Hematopoietic multipotent progenitor cell (in vitro differentiated cells): ENCODE measurements at regions not wholly inside any gene's neighbourhood (a gene's known extent, or its start where the extent isn't known, plus 50 kb on each side); places are given as distances from the start of the nearest gene placed in this dataset.
"Not testable (repeated sequence)": the region's sequence is repeated elsewhere in the genome, so short reads cannot be mapped to it uniquely, and the experiment has no call there.

Experiments used
- DNase-seq, 3 donors: peaks; one replicate each; pipeline ENCODE4 v3.0.0-alpha.2; 2011 to 2015; ENCODE audit warnings: low read depth in 2 of 3, low spot score in 2 of 3

DNA sequence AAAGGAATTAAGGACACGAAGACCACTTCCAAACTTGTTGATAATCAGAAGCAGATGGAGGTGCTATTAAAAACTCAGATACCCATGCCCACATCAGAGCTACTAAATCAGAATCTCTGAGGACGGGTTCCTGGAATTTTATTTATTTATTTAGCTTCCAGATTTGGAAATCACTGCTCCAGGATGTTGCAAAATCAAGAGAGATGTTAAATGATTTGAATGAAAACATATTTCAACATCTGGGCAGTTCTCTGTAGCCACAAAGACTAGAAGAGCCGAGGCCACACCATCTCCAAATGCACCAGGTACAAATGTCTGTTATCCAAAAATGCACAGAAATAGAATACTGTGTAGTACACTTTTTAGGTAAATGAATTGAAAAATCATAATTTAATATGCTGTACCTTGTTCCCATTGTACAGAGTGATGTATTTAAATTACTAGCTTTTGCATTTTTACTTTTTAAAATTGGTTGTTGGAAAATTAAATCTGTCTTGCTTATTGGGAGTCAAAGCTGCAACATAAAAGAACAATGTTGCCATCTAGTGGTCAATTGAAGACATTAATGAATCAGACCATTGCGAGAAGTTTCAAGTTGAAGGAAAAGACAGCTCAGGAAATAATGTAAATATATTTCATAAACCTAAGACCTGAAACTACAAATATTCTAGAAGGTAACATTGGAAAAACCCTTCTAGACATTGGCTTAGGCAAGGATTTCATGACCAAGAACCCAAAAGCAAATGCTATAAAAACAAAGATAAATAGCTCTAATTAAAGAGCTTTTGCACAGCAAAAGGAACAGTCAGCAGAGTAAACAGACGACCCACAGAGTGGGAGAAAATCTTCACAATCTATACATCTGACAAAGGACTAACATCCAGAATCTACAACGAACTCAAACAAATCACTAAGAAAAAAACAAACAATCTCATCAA, 151.3 kb upstream of the TTC29 start:
- peak in 2 of 3 donors; percentile 26 to 67 for DNase-seq

DNA sequence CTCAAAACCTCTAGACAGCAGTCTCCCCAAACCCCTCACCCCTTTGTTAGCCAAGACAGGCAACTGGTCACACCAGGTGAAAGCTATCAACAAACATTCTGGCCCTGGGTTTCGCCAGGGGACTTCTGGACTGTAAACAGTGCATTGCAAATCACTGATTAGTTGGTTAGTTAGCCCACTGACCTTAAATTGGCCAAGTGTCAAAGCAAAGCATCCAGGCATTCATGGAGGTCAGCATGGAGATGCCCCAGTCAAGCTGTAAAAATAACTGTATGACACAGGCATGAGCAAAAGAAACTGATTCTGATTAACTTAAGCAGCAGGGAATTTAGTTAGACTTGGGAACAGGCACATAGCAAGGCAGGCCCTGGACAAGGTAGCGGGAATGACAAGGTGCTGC, 156.0 kb upstream of the TTC29 start:
- no peak for DNase-seq

DNA sequence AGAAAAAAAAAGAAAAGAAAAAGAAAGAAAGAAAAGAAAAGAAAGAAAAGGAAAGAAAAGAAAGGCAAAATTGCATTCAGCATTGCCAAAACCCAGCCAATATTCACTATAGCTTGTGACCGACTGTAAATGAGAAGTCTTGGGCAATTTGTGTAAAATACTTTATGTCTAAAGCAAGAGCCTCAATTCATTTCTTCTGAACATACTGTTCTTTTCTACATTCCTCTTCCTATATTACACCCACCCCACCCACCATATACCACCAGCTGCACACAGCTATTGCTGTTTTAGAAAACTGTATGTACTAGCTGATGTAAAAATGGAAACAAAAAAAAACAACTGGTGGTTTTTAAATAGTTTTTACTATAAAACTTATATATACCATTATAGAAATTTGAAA, 156.9 kb upstream of the TTC29 start:
- no peak for DNase-seq

DNA sequence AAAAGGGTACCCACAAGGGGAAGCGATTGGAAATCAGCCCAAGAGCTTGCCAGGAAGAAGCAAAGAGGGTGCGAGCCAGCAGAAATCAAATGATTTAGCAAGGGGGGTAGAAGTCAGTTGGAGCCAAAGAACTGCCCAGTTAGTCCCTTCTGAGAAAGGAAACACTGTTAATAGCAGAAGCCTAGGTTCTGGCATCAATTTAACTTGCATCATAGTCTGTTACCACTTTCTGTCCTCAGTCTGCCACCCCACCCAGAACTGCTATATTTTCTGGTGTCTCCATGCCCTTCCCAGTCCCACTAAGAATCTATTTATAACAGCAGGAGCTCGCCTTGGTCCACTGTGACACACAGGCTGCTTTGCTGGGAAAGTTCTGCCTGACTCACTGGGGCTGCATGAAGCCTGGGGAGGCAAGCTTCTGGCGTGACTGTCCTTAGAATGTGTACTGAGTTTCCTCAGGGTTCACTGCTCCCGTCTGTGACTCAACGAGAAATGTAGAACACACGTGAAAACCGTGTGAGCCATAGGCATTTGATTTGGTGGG, 157.8 kb upstream of the TTC29 start:
- DNase-seq, result no peak

DNA sequence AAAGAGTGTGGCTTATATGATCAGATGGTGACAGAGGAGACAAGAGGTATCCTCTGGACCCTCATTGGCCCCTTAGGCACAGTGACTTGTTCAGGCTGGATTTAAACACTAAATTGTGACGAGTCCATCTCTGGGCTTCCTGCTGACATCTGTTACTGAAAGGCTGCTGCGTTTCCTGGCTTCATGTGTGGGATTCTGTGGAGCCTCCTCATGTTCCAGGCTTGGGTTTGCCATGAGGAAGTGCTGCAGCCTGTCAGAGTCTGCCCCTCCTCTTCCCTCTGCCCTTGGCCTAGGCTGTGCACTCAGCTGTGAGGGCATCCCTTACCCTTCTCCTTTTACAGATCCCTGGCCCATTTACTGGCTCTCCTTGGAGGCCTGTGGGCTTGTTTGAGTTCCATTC, 159.1 kb upstream of the TTC29 start:
- no peak for DNase-seq

GRCh38 chr4:147108409-147108808, 162.7 kb upstream of the TTC29 start:
- no peak for DNase-seq

GRCh38 chr4:147109800-147110199, 164.1 kb upstream of the TTC29 start:
- no peak for DNase-seq

- DNase-seq, result no peak
These were observed 165.1 kb upstream of the TTC29 start for GRCh38 chr4:147110473-147111367.

- not testable (repeated sequence) for DNase-seq
These were observed 166.5 kb upstream of the TTC29 start for GRCh38 chr4:147112196-147112595.

DNA sequence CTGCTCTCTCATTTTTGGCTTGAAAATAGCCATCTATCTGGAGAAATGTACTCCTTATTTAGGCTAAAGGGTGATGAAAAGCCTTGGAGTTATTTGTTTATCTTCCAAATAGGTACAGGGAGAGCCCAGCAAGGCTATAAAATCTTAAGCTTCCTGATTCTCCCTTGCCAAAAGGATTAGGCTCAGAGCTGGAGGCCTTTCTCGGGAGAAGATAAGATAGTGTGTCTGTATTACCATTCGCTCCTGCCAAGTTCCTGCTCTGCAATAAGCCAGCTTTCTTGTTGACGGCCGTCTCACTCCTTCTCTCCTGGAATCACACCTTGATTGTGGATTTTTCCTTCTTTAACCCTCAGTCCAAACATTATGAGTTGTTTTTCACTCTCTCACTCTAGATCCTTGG, 171.8 kb upstream of the TTC29 start:
- no peak for DNase-seq

DNA sequence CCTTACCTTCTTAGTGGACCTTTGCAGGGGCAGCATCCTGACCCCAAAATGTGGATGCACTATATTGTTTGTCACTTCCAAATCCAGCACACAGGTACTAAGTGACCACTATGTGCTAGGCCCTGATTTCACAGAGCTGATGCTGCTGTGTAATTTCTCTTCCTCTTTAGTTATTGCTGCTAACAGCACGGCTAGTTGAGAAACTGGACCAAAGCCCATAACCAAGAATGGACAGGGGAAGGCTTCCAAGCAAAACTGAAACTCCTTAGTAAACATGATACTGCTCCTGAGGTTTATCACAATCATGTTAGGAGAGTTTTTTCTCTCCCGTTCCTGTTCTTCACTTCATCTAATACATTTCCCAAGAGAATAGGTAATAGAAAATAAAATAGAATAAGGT, 172.9 kb upstream of the TTC29 start:
- DNase-seq, result no peak

GRCh38 chr4:147122685-147123084, 177.0 kb upstream of the TTC29 start:
- no peak for DNase-seq

GRCh38 chr4:147123146-147123545, 177.5 kb upstream of the TTC29 start:
- DNase-seq, result no peak

GRCh38 chr4:147128787-147129186, 183.1 kb upstream of the TTC29 start:
- DNase-seq, result no peak

- no peak for DNase-seq
These were observed 184.0 kb upstream of the TTC29 start for GRCh38 chr4:147129687-147130086.

GRCh38 chr4:147134536-147135210, 189.0 kb upstream of the TTC29 start:
- no peak for DNase-seq

DNA sequence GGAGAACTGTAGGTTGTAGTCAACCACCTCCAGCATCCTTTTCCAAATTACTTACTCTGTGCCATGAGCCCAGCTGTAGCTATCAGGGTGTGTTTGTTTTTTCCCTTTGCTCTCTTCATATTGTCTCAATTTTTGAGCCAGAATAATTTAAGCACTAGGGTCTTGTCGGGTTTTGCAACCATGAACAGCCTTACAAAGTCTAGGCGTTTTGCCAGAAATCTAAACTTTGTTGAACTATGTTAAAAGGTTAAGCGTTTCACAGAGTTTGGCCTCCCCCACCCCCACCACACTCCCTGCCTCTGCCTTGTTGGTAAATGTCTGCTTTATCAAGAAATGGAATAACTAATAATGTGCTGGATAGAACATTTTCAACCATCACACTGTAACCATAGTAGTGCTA, 190.6 kb upstream of the TTC29 start:
- DNase-seq, result no peak

GRCh38 chr4:147136751-147137150, 191.1 kb upstream of the TTC29 start:
- DNase-seq, result no peak

- no peak for DNase-seq
These were observed 191.6 kb upstream of the TTC29 start for GRCh38 chr4:147137280-147137679.

GRCh38 chr4:147138171-147138570, 192.5 kb upstream of the TTC29 start:
- no peak for DNase-seq
